ENCODE measurements at regions not wholly inside any gene's neighbourhood (a gene's known extent, or its start where the extent isn't known, plus 50 kb on each side); places are given as distances from the start of the nearest gene placed in this dataset.

GRCh38 chr9:73845539-73845938 is 651.6 kb upstream of the RORB start:
- TF ChIP-seq, protein P1, sequence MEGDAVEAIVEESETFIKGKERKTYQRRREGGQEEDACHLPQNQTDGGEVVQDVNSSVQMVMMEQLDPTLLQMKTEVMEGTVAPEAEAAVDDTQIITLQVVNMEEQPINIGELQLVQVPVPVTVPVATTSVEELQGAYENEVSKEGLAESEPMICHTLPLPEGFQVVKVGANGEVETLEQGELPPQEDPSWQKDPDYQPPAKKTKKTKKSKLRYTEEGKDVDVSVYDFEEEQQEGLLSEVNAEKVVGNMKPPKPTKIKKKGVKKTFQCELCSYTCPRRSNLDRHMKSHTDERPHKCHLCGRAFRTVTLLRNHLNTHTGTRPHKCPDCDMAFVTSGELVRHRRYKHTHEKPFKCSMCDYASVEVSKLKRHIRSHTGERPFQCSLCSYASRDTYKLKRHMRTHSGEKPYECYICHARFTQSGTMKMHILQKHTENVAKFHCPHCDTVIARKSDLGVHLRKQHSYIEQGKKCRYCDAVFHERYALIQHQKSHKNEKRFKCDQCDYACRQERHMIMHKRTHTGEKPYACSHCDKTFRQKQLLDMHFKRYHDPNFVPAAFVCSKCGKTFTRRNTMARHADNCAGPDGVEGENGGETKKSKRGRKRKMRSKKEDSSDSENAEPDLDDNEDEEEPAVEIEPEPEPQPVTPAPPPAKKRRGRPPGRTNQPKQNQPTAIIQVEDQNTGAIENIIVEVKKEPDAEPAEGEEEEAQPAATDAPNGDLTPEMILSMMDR (conservative IDR thresholded peaks at IDR 0.05; ENCODE audit: low read length): no peak
- TF ChIP-seq EZH2phosphoT487 (IDR thresholded peaks at IDR 0.05; ENCODE audit: borderline replicate concordance, low read depth, low read length): no peak

All from OCI-LY7 (cell line).